GM18507 (cell line): ENCODE measurements at regions not wholly inside any gene's neighbourhood (a gene's known extent, or its start where the extent isn't known, plus 50 kb on each side); places are given as distances from the start of the nearest gene placed in this dataset.

Experiments used
- DNase-seq: peaks from one replicate; pipeline ENCODE4 v3.0.0; 2011; ENCODE audit warnings: low read depth; ENCODE audit not compliant: insufficient read length; ENCODE audit errors: extremely low spot score
- FAIRE-seq: peaks from 2 replicates; lab custom pipeline; 2011; peaks lifted over from hg19 to GRCh38; lab: Jason Lieb, UNC

DNA sequence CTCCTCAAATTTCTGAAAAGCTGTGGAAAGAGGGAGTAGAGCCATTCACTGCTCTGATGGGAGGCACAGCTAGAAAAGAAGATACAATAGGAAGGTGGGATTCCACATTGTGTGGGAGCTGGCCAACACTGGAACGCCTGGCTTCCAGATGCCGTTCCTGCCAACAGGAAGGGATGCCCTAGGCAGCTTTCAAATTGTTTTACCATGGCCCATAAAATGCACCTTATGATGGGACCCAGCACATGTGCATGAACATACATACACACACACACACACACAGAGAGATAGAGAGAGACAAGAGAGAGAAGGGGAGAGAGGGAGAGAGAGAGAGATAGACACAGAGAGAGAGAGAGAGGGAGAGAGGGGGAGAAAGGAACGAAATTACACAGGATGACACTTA lies 86.1 kb upstream of the BZW1 start:
- DNase-seq (no peak), FAIRE-seq (no peak)

DNA sequence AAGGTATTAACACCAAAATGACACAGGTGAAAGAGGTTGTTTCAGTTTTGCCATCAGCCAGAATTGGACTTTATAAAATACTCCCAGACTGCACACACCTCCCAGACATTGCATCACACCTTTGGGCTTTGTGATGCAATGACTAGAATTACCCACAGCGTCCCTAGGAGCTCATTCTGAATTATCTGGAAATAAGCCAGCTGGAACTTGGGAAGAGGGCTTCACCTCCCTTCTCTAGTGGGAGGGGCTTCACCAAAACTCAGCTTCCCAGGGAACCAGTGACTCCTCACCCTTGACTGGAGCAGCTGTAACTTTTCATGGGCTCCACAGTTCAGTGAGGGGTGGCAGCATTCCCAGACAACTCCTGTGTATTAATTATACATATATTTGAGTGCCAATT lies 83.1 kb upstream of the BZW1 start:
- DNase-seq = no peak

DNA sequence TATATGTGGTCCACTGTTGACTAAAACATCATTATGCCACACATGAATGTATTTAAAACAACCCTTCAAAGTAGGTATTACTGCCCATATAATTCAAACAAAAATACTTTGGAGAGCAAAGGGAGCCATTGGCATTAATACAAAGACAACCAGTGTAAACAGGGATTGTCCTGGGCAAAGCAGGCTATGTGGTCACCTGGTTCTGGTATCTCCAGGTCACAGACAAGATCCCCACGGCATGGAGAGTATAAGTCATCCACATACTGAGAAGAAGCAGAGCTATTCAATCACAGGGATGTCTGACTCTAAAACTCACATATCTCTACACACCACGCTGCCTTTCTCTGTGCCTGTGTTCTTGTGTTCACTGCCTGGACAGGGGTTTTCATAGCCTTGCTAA lies 81.4 kb upstream of the BZW1 start:
- no peak for FAIRE-seq
- no peak for DNase-seq

More for the DNA sequence above, 83.1 kb upstream of the BZW1 start:
- FAIRE-seq = no peak

DNA sequence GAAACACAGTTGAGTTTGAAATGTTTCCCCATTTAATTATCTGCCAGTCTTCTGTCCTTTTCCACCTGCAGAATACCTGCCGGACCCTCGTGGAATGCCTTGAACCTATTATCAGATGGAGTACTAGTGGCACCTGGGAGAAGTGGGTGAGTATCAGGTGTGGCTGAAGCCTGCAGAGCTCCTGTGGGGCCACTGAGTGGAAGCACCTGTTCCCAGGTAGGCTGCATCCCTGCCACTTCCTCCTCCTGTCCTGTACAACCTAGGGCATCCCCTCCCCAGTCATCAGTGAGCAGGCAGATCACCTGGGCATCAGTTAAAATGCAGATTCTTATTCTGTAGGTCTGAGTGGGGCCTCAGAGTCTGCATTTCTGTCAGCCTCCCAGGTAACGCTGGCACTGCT lies 80.8 kb upstream of the BZW1 start:
- no peak for FAIRE-seq
- no peak for DNase-seq

DNA sequence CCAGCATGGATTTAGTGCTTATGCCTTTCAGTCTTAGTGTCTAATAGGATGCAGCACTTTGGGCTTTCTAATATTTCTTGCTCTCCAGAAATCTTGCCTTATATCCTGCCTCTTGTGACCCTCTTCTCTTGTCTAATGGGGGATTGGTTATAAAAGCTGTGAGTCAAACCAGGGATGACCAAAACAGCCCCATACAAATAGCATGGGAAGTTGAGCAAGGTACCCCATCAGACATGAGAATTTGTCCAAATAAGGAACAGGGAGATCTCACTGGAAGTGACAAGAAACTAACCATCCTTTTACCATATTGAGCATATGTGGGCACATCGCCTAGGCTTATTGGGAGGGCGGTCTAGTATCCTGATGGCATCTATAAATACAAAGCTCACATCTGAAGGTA lies 78.8 kb upstream of the BZW1 start:
- DNase-seq = no peak
- no peak for FAIRE-seq

DNA sequence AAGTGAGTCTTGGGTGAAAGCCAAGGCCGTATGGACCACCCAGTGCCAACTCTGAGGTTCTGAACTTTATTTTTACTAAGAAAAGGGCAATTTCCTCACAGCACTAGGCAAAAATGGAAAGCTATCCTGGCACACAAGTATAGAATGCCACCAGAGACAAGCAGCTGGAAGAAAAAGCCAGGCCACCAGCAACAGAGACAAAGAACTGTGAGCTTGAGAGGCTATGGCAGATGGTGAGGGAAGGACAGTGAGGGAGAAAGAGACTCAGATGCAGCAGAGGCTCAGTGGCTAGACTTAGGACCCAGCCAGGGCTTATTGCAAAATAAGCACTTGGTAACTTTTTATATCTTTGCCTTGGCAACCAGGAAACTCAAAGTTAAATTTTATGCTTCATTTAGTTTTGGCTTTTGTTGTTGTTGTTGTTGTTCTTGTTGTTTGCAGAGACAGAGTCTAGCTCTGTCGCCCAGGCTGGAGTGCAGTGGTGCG lies 78.0 kb upstream of the BZW1 start:
- DNase-seq = no peak

DNA sequence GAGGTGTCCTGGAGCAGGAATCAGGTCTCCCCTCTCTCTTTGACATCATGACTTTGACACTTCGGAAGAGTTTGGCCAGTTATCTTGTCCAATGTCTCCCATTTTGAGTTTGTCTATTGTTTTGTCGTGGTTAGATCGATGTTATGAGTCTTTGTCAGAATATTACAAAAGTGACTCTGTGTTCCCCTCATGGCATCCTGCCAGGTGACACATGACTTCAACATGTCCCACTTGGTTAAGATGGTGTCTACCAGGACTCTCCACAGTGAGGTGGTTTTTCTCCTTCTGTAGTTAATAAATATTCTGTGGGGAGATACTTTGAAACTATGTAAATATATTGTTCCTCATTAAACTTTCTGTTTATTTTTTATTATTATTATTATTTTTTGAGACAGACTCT lies 76.6 kb upstream of the BZW1 start:
- DNase-seq (no peak), FAIRE-seq (no peak)

More for the DNA sequence above, 78.0 kb upstream of the BZW1 start:
- no peak for FAIRE-seq

DNA sequence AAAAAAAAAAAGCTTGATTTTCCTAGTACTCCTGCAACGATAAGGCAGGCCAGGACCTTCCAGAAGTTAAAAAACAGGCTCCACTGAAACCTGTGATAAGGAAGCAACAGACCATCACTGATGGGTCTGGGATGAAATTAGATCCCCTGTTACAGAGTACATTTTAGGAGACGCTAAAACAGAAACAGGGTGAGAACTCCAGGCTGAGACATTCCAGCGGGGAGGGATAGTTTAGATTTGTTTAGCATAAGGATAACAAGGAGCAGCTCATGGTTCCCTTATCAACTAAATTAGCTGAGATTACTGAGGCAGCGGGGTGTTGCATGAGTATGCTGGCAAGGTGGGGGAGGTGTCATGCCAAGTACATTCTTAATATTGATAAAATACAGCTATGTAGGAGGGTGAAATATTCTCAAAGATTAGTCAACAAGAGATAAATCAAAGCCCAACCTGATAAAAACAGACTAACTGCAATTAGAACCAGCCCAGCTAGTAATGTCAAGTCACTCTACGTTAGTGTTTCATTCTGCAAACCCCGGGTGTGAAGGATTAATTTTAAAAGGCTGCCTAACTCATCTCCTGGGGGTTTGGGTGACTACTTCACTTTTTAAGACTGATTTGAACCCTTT lies 75.0 kb upstream of the BZW1 start:
- FAIRE-seq = no peak
- DNase-seq = no peak

DNA sequence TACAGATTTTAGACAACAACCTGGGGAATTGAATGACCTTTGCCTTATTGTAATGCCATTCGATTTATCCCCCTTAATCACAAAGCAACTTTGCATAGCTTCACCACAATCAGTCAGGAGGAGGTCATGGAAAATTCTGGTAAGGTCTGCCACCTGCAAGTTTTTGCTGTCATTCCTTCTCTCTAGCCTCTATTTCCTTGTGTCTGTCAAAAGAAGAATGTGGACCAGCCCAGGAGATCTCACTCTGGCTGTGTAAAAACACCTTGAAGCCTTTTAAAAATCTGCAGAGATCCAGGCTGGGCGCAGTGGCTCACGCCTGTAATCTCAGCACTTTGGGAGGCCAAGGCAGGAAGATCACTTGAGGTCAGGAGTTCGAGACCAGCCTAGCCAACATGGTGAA lies 74.1 kb upstream of the BZW1 start:
- DNase-seq = no peak

DNA sequence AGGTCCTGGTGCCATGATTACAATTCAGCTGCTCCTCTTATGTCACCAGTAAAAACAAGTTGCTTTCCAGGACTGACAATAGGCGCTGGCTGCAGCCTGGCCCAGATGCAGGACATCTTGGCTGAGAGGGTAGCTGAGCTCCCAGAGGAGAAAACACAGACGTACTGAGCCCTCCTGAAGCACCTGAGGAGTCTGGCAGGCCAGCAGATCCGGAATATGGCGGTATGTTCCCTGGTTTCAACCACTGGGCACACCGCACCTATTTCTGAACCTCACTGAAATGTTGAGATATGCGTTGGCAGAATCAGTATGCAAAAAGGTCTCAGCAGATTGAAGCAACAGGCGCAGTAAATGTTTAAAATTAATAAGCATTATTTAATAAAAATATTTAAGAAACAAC lies 73.1 kb upstream of the BZW1 start:
- DNase-seq (no peak), FAIRE-seq (no peak)

More for the DNA sequence above, 74.1 kb upstream of the BZW1 start:
- FAIRE-seq = no peak

DNA sequence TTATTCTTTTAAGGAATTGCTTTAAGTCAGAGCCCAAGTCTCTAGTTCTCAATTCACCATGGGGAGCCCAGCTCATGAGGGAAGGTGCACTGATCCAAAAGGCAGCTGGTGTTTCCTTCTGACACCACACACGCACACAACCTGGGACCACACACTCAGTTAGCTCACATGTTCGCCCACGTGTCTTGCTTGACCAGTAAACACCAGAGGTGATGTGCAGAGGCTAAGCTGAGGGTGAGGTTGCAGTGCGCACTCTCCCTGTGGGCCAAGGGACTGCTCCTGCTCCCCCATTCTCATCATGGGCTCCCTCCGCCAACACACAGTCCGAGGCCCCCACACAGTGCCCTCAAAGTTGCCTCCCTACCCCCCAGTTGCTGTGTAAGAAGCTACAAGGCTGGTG lies 70.8 kb upstream of the BZW1 start:
- DNase-seq (no peak), FAIRE-seq (no peak)

DNA sequence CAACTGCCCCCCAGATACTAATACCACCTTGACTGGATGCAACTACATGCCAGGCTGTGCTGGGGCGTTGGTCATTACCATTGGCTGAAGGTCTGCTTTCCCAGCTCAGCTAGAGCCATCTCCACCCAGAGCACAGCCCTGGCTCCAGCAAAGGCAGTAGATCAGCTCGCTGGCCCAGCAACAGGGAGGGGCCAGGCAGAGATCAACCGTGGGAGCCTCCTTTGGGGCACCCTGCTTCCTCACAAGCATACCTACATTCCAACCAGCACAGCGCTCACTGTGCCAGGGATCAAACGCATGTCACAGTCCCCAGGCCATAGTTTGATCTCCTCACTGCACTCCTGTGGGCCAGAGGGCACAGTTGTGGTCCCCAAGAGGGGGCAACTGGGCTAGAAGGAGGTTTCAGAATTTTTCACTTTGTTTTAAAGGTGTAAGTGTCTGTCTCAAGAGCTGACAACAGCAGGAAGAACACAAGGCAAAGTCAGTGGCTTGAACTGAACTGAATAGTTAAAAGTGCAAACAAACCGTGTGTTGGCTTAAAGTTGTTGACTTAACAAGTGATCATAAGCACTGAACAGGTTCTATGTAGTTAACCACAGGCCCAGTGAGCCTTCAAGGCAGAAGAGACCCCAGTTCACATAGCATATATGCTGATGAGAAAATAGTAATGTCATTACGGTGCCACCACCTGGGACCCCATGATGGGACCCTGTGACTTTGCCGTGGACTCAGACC lies 70.1 kb upstream of the BZW1 start:
- DNase-seq (no peak), FAIRE-seq (no peak)

DNA sequence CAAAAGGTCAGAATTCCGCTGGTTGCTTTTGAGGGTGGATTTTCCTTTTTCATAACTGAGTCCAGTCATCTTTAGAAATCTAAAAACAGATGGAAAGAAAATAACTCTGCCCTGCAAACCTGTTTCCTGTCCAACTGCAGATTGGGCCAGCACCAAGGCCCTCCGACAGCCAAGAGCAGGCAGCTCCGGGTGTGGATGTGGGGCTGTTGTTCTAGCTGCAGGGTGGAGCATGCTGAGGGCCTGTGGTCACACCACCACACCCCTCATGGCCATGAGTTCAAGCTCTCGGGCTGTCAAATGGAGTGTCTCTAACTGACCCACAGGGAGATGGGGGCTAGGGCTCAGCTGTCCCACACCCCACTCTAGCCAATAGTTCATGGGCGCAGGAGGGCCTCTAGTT lies 69.3 kb upstream of the BZW1 start:
- FAIRE-seq (no peak), DNase-seq (no peak)

DNA sequence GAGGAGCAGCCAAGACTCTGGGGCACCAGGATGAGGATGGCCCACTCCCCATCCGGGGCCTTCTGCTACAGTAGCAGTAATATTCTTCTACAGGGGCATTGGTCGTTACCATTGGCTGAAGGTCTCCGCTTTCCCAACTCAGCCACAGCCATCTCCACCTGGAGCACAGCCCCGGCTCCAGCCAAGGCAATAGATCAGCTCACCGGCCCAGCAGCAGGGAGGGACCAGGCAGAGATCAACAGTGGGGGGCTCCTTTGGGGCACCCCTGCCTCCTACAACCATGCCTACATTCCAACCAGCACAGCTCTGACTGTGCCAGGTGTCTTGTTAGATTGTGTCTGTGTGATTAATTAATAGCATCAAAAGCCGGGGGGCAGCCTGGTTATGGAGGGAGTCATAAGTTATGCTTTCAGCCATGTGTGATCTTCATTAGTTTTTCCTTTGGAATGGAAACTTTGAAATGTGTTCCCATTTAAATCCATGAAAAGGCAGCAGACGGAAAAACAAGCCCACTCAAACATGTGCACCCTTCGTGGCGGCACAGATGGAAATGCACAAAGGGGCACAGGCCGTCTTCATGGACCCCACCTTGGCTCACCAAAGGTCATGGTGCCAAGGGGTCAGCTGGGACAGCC lies 68.6 kb upstream of the BZW1 start:
- DNase-seq = no peak
- no peak for FAIRE-seq

DNA sequence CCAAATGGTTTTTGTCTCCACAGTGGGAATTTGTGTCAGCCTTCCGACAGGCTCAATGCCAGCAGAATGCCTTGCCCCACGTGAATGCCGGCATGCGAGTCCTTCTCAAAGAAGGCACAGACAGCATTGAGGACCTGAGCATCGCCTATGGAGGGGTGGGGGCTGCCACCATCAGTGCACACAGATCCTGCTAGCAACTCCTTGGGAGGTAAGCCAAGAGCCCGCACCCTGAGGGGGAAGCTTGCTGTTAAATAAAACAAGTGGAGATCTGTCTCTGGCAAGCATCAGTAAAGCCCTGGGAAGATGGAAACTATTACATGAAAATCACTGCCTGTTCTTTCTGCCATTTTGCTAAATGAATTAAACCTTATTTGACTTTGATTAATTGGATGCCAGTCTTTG lies 67.5 kb upstream of the BZW1 start:
- DNase-seq = no peak
- FAIRE-seq = no peak

DNA sequence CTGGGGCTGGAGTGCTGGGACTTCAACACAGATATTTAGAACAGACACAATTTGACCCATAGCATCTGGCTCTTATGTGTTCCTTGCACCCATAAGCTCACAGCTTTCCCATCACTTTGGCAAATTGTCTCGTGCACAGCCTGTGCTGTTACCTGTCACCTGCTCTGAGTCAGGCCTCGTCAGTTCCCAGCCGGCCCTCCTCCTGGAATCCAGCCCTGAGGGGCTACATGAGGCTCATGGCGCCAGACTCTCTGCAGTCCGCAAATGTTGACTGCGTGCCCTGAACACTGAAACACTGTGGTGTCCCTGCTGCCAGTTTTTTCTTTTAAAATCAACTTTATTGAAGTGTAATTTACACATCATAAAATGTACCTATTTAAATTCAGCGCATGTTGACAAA lies 65.4 kb upstream of the BZW1 start:
- DNase-seq (no peak), FAIRE-seq (no peak)

DNA sequence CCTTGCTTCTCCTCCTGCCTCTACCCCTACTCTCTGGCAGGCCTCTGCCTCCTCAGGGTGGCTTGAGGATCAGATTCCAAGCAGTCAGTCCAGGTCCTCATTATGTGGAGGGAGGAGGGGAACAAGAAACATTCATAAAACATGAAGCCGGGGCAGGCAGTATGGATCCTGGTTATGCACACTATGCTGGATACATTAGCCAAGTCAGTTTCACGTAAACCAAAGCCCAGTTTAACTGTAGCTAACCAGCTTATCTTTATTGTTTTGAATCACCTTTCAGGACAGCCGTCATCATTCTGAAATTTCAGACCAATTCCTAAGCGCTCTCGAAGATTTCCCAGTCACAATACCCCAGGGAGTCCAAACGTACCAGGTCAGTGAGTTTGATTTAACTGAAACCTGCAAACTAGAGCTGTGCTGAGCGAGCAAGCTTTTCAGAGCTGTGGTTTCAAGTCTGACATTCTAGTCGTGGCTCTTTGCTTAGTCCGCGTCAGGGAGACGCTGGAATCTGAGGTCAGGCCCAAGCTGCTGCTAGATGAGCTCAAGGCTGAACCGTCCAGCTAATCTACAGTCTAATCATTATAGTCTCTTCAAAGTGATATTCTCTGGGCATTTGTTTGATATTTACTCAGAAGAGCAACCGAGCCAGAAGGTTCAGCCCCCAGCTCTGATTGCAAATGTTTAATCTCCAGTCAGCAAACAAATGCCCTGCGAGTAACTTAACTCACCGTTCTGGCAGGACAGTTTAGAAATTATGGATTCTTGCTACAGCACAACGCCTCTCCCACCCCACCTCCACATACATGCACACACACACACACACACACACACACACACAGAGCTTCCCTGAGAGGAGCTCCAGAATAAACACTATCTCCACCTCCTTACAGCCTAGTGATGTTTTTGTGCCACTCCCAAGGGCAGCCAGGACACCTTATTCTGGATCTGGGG lies 63.8 kb upstream of the BZW1 start:
- DNase-seq = no peak
- FAIRE-seq = no peak

DNA sequence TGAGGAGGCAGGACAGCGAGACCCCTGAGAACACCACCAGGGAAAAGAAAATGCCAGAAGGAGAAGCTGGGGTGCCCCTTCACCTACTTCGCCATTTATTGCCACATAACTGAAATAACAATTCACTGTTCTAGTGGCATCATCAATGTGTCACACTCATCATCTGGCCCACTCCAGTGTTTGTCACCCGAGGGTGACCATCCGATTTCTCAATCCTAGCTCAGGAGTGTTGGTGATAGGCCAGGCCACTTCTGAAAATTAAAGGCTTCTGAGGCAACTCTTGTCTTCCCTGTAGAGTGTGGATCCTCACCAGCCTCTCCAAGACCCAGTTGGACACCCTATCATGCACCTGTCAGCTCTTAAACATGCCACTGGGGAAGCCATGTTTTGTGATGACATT lies 62.9 kb upstream of the BZW1 start:
- no peak for FAIRE-seq
- no peak for DNase-seq

DNA sequence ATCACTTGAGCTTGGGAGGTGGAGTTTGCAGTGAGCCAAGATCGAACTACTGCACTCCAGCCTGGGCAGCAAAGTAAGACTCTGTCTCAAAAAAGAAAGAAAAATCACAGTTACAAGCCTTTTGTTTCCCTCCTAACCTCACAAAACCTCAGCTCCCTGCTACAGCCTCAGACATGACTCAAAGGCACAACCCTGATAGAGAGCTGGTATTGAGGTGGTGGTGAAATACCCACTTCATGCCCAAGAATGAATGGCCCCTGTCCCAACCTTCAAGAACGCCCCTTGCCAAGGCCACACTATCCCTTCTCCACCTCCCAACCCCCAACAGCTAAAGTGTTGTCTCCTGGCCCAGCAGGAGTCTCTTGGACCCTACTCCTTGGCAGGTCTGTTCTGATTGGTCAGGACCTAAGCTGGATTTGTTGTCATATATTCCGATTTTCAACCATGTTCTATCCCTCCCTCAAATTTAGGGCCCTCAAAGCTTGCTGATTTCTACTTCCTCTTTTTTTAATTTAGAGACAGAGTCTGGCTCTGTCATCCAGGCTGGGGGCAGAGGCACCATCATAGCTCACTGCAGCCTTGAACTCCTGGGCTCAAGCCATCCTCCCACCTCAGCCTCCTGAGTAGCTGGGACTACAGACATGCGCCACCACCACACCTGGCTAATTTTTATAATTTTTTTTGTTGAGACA lies 61.9 kb upstream of the BZW1 start:
- FAIRE-seq (no peak), DNase-seq (no peak)
